OCI-LY7 (cell line): ENCODE measurements at regions not wholly inside any gene's neighbourhood (a gene's known extent, or its start where the extent isn't known, plus 50 kb on each side); places are given as distances from the start of the nearest gene placed in this dataset.

Experiments
- BruUV-seq: library from RNA; stranded (reverse); fragments of 400-500 nt; replicated peaks from 2 replicates; lab custom pipeline; 2021; lab: Mats Ljungman, UMichigan
- CTCF ChIA-PET: fragments of 300-600 bp; sonication (Branson Sonifier 250); formaldehyde crosslinking; loops from one replicate; lab custom pipeline; 2022; ENCODE audit warnings: antibody characterized with exemption; ENCODE audit not compliant: unreplicated experiment; lab: Charles Lee
- POLR2A ChIA-PET: fragments of 300-600 bp; sonication (Branson Sonifier 250); formaldehyde crosslinking; loops from one replicate; lab custom pipeline; 2022; ENCODE audit warnings: antibody characterized with exemption; lab: Charles Lee
- DNase-seq: peaks from one replicate; pipeline ENCODE4 v3.0.0-alpha.2; 2015; ENCODE audit warnings: low spot score
- H2AFZ ChIP-seq: fragments of 200-600 bp; sonication (generic), shearing (Covaris generic); 2 replicates; pipeline ENCODE4 v1.6.1; 2014; ENCODE audit warnings: mild to moderate bottlenecking, antibody characterized with exemption, low read length, moderate library complexity
- H3K27ac ChIP-seq: fragments of 200-600 bp; sonication (generic); 2 replicates; pipeline ENCODE4 v1.5.1; 2014; ENCODE audit warnings: mixed run types, low read depth, mild to moderate bottlenecking, moderate library complexity, low read length, inconsistent platforms; ENCODE audit not compliant: poor library complexity, severe bottlenecking
- H3K36me3 ChIP-seq: fragments of 200-600 bp; sonication (generic); 2 replicates; pipeline ENCODE4 v1.6.1; 2014; ENCODE audit warnings: mild to moderate bottlenecking, antibody characterized with exemption, low read length, moderate library complexity, mixed read lengths; ENCODE audit not compliant: insufficient read depth
- H3K4me1 ChIP-seq: fragments of 200-600 bp; sonication (generic); 2 replicates; pipeline ENCODE4 v1.5.1; 2014; ENCODE audit warnings: mild to moderate bottlenecking, low read length; ENCODE audit not compliant: insufficient read depth, poor library complexity, severe bottlenecking
- H3K4me2 ChIP-seq: fragments of 200-600 bp; sonication (generic); 2 replicates; pipeline ENCODE4 v1.6.1; 2014; ENCODE audit warnings: mild to moderate bottlenecking, low read length
- H3K4me3 ChIP-seq: fragments of 200-600 bp; sonication (generic); 2 replicates; pipeline ENCODE4 v1.5.1; 2014; ENCODE audit warnings: mild to moderate bottlenecking, low read depth, low read length; ENCODE audit not compliant: poor library complexity, severe bottlenecking
- H3K79me2 ChIP-seq: fragments of 200-600 bp; sonication (generic); 2 replicates; pipeline ENCODE4 v1.6.1; 2016; ENCODE audit warnings: low read depth, mild to moderate bottlenecking, low read length, moderate library complexity, mixed read lengths; ENCODE audit not compliant: insufficient read depth
- H3K9me2 ChIP-seq: fragments of 200-600 bp; sonication (generic); 2 replicates; pipeline ENCODE4 v1.6.1; 2016; ENCODE audit warnings: mild to moderate bottlenecking, low read length, mixed read lengths; ENCODE audit not compliant: insufficient read depth
- H3K9me3 ChIP-seq: fragments of 200-600 bp; sonication (generic); 2 replicates; pipeline ENCODE4 v1.6.1; 2014; ENCODE audit warnings: mild to moderate bottlenecking, mixed run types, low read length, mixed read lengths
- H4K20me1 ChIP-seq: fragments of 200-600 bp; sonication (generic); 2 replicates; pipeline ENCODE4 v1.6.1; 2014; ENCODE audit warnings: mild to moderate bottlenecking, antibody characterized with exemption, low read length, moderate library complexity, mixed read lengths; ENCODE audit not compliant: insufficient read depth
- EZH2phosphoT487 ChIP-seq: fragments of 200-600 bp; sonication (generic); IDR thresholded peaks from 2 replicates; pipeline ENCODE4 v1.6.1; 2018; ENCODE audit warnings: low read depth, borderline replicate concordance, mild to moderate bottlenecking, mixed run types, antibody characterized with exemption, low read length, moderate library complexity, mixed read lengths
- intact Hi-C: fragments of 100-400 bp; cut with micrococcal nuclease; formaldehyde crosslinking; loops from one replicate; pipeline ENCODE4 v1.10.0; 2022; ENCODE audit not compliant: unreplicated experiment
- TF ChIP-seq, protein P1 (sequence below): fragments of 200-600 bp; sonication (generic); conservative IDR thresholded peaks from 2 replicates; pipeline ENCODE4 v1.5.1; 2014; ENCODE audit warnings: mild to moderate bottlenecking, antibody characterized with exemption, low read length, moderate library complexity, mixed read lengths

DNA sequence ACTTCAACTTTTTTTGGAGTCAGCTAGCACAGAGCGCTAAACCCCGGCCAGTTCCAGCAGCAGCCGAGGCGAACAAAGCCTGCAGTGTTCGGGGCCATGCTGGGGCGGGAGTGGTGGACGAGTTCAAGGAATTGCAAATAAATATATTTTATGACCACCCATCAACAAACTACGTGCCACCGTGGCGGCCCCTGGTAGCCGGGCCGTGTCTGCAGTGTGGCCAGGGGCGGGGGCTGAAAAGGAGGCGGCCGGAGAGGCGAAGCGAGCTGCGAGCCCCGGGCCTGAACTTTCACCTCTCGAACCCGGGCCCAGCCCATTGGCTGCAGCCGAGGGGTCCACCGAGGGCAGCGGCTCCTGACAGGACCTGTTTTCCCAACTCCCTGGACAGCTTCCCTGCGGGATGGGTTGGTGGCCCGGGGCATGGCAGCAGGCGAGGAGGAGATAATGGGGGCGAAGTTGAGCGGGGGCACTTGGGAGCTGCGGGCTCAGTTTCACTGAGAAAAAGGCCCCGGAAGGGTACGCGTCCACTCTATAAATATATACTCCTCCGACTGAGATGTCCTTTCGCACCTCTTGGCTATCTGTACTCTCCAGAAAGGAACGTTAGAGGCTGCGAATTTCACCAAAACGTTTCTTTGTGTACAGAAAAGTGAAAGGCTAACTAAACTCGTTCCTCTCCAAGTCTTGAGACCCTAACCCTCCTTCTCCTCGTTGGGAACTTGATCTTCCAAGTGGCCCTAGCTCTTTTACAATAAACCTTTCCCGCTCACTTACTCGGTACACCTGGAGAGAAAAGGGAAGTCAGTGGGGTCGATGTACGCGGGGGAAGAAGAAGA, 164.6 kb upstream of the PPP1R3A start:
- Histone ChIP-seq H3K4me3 (no peak overlapping the region), H3K4me2 (no peak overlapping the region), H3K27ac (no peak overlapping the region), H4K20me1 (no peaks in the 10 kb centered on the region), H3K79me2 (no peaks in the 10 kb centered on the region), H2AFZ (no peak overlapping the region), H3K9me3 (no peaks in the 10 kb centered on the region), H3K9me2 (no peaks in the 10 kb centered on the region), H3K4me1 (no peaks in the 10 kb centered on the region), H3K36me3 (no peaks in the 10 kb centered on the region)
- no TSS peak for BruUV-seq
- intact Hi-C loops = no loop called here
- ChIA-PET CTCF (no interaction called here), POLR2A (no interaction called here)
- no peak for DNase-seq
- no peak for TF ChIP-seq EZH2phosphoT487
- TF ChIP-seq, protein P1, sequence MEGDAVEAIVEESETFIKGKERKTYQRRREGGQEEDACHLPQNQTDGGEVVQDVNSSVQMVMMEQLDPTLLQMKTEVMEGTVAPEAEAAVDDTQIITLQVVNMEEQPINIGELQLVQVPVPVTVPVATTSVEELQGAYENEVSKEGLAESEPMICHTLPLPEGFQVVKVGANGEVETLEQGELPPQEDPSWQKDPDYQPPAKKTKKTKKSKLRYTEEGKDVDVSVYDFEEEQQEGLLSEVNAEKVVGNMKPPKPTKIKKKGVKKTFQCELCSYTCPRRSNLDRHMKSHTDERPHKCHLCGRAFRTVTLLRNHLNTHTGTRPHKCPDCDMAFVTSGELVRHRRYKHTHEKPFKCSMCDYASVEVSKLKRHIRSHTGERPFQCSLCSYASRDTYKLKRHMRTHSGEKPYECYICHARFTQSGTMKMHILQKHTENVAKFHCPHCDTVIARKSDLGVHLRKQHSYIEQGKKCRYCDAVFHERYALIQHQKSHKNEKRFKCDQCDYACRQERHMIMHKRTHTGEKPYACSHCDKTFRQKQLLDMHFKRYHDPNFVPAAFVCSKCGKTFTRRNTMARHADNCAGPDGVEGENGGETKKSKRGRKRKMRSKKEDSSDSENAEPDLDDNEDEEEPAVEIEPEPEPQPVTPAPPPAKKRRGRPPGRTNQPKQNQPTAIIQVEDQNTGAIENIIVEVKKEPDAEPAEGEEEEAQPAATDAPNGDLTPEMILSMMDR = no peak

DNA sequence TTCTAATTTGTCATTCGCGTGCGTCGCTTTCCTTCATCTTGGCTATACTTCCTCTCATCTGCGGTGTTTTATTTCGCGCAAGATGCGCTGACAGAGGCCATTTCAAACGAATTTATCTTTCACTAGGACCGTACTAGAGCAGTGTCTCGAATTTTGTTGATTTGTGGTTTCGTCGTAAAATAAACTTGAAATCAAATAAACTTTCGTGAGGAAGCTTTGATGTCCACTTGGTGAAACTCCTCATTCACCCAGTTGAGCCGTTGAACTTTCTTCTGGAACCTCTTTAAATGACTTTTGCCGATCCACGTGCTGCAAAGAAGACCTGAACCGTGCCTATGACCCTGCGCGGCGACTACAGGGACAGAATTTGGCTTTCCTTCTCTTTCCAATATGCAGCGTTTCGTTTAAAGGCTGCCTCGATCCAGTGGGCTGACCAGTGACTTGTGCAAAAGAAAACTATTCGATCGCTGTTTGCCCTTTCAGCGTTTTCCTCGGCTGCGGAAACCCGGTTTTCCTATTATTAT, 163.9 kb upstream of the PPP1R3A start:
- no peak overlapping the region for H2AFZ ChIP-seq
- H3K9me3 ChIP-seq = no peaks in the 10 kb centered on the region
- no peaks in the 10 kb centered on the region for H3K4me1 ChIP-seq

More for the DNA sequence above, 163.9 kb upstream of the PPP1R3A start:
- BruUV-seq = no TSS peak
- Histone ChIP-seq H3K4me3 (no peak overlapping the region), H3K36me3 (no peaks in the 10 kb centered on the region), H4K20me1 (no peaks in the 10 kb centered on the region), H3K79me2 (no peaks in the 10 kb centered on the region), H3K9me2 (no peaks in the 10 kb centered on the region), H3K4me2 (no peak overlapping the region), H3K27ac (no peak overlapping the region)
- no peak for DNase-seq
- ChIA-PET POLR2A (no interaction called here), CTCF (no interaction called here)
- intact Hi-C loops = no loop called here
- TF ChIP-seq, protein P1 = no peak
- TF ChIP-seq EZH2phosphoT487 = no peak
